GM12891 (cell line): ENCODE measurements at regions not wholly inside any gene's neighbourhood (a gene's known extent, or its start where the extent isn't known, plus 50 kb on each side); places are given as distances from the start of the nearest gene placed in this dataset.

Experiments
- DNase-seq: peaks from one replicate; pipeline ENCODE4 v3.0.0; 2011; ENCODE audit warnings: low spot score; ENCODE audit not compliant: insufficient read length
- FAIRE-seq: peaks from 2 replicates; lab custom pipeline; 2011; peaks lifted over from hg19 to GRCh38; lab: Jason Lieb, UNC
- PAX5 ChIP-seq: IDR thresholded peaks from 2 replicates; pipeline ENCODE4 v1.6.1; 2011; ENCODE audit warnings: low read length, moderate library complexity, mild to moderate bottlenecking; ENCODE audit not compliant: insufficient read depth, severe bottlenecking
- POLR2A ChIP-seq: IDR thresholded peaks from 2 replicates; pipeline ENCODE4 v1.6.1; 2011; ENCODE audit warnings: low read depth, low read length, control low read depth
- POLR2AphosphoS5 ChIP-seq: IDR thresholded peaks from 2 replicates; pipeline ENCODE4 v1.6.1; 2011; ENCODE audit warnings: low read depth, low read length, control low read depth
- POU2F2 ChIP-seq: IDR thresholded peaks from 2 replicates; pipeline ENCODE4 v1.6.1; 2011; ENCODE audit warnings: low read depth, mild to moderate bottlenecking, control low read depth, low read length, moderate library complexity
- SPI1 ChIP-seq: IDR thresholded peaks from 2 replicates; pipeline ENCODE4 v1.6.1; 2011; ENCODE audit warnings: low read depth, low read length, control low read depth
- TAF1 ChIP-seq: IDR thresholded peaks from 2 replicates; pipeline ENCODE4 v1.6.1; 2011; ENCODE audit warnings: low read depth, low read length, control low read depth

- TF ChIP-seq POLR2AphosphoS5 (no peak), POLR2A (no peak), SPI1 (no peak)
- no peak for FAIRE-seq
- DNase-seq, result no peak
Measured at GRCh38 chr10:78740976-78741915, 327.5 kb upstream of the ZMIZ1 start.

GRCh38 chr10:78742406-78742729 lies 326.4 kb upstream of the ZMIZ1 start:
- no peak for FAIRE-seq
- no peak for DNase-seq
- no peak for TF ChIP-seq SPI1
- TF ChIP-seq TAF1, result no peak

GRCh38 chr10:78742730-78743615 lies 325.8 kb upstream of the ZMIZ1 start:
- no peak for TF ChIP-seq SPI1
- TF ChIP-seq PAX5, result no peak
- TF ChIP-seq POU2F2, result no peak
- no peak for TF ChIP-seq POLR2AphosphoS5
- no peak for TF ChIP-seq POLR2A
- no peak for TF ChIP-seq TAF1
- FAIRE-seq, result no peak
- no peak for DNase-seq

- DNase-seq (no peak), FAIRE-seq (no peak)
- TF ChIP-seq POLR2AphosphoS5 (no peak), PAX5 (no peak), TAF1 (no peak), POU2F2 (no peak), POLR2A (no peak), SPI1 (no peak)
Measured at GRCh38 chr10:78744056-78744455, 324.7 kb upstream of the ZMIZ1 start.

DNA sequence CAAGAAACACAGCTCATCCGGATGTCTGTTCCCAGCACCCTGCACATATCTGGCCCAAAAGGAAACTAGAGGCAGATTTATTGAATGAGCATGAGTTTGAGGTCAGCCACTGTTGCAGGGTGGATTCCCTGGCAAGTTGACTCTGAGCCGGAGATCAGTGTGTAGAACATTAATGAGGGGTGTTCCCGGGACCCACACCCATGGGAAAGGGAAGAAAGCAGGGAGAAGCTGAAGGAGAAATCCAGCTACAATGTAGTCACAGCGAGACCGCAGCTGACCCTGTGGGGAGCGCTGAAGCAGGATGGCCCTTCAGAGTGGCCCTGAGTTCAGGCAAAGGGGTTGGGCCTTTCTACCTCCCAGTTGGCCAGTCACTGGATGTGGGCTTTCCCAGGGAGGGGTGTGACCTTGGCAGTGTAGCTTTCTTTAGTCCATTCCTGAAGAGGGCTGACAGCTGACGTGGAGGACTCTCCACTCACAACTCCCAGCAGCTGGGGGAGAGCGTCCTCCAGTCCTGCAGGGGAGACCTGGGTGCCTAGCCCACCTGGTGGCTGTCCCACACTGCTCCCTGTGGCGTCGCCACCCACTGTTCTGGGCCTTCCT lies 324.2 kb upstream of the ZMIZ1 start:
- no peak for TF ChIP-seq PAX5
- TF ChIP-seq POLR2A, result no peak
- no peak for TF ChIP-seq POU2F2
- no peak for TF ChIP-seq SPI1
- TF ChIP-seq TAF1, result no peak
- TF ChIP-seq POLR2AphosphoS5, result no peak
- no peak for DNase-seq
- no peak for FAIRE-seq

GRCh38 chr10:78745441-78745840 lies 323.3 kb upstream of the ZMIZ1 start:
- TF ChIP-seq TAF1 (no peak), POLR2A (no peak), PAX5 (no peak), SPI1 (no peak), POU2F2 (no peak), POLR2AphosphoS5 (no peak)
- DNase-seq (no peak), FAIRE-seq (no peak)

DNA sequence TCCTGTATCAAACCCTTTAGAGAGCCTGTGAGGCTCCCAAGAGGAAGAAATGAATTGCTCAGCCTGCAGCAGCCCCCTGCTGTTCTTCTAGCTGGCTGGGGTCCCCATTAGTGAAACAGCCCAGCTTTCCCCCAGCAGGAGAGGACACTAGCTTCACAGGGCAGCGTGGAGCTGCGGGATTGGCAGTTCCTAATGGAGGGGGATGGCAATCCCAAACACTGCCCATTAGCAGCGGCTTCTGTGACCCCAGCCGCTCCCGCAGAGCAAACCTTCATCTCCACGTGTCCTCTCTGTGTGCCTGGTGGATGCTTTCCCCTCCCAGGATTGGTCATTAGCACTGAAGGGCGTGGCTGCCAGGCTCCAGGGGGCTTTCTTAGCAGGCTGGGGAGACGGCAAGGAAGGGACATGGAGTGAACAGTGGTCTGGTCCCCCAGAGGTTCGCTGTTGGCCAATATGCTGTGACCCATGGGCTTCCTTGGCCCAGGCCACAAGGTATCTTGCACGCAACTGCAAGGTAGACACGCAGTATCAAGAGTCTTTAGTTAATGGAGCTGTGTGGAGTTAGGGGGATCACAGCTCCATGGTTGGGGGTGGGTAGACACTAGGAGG lies 322.5 kb upstream of the ZMIZ1 start:
- DNase-seq (no peak), FAIRE-seq (no peak)
- TF ChIP-seq PAX5 (no peak), POU2F2 (no peak), POLR2AphosphoS5 (no peak), SPI1 (no peak), POLR2A (no peak), TAF1 (no peak)

DNA sequence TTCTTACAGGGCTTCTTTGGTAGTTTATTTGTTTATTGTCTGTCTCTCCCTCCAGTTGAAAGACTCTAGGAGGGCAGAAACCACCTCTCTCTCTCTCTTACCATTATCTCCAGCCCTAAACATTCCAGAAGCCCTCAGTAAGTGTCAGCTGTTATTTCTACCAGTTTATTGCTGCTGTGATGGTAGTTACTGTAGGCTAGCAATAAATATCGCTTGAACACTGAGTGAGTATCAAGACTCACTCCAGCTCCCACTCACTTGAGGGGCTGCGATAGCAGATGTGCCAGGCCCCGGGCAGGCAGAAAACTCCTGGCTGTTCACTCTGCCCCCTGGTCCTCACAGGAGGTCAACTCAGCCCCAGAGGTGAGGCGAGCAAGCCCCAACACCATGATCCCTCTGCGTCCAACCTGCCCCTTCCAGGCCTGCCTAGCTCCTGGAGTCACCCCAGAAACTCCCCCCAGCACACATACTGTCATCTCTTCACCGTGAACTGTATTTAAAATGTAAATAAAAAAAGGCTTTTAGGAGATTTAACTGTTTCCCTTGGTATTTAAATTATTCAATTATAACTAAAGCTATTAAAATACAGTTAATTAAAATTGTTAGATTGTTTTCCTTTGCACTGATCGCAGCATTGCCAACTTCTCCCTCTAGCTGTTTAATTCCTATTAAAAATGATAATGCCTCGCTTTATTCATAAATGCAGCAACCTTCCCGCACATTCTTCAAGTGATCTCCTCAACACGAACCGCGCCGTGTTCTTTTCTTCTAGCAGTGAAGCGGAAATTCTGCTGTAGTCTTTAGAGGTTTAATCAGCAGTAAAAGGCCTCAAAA lies 321.1 kb upstream of the ZMIZ1 start:
- TF ChIP-seq PAX5 (no peak), SPI1 (no peak), TAF1 (no peak), POLR2AphosphoS5 (no peak), POU2F2 (no peak), POLR2A (no peak)
- DNase-seq (no peak), FAIRE-seq (no peak)

GRCh38 chr10:78748235-78748533 lies 320.6 kb upstream of the ZMIZ1 start:
- no peak for FAIRE-seq
- DNase-seq, result no peak
- TF ChIP-seq POU2F2 (no peak), PAX5 (no peak), POLR2A (no peak), POLR2AphosphoS5 (no peak), TAF1 (no peak), SPI1 (no peak)
